NCI-H187 treated with DMSO at 0.1 percent for 48 hours (cell line): ENCODE measurements at regions not wholly inside any gene's neighbourhood (a gene's known extent, or its start where the extent isn't known, plus 50 kb on each side); places are given as distances from the start of the nearest gene placed in this dataset.

Experiments
- DNase-seq: peaks from one replicate; lab custom pipeline; 2025; lab: John Stamatoyannopoulos, UW

DNA sequence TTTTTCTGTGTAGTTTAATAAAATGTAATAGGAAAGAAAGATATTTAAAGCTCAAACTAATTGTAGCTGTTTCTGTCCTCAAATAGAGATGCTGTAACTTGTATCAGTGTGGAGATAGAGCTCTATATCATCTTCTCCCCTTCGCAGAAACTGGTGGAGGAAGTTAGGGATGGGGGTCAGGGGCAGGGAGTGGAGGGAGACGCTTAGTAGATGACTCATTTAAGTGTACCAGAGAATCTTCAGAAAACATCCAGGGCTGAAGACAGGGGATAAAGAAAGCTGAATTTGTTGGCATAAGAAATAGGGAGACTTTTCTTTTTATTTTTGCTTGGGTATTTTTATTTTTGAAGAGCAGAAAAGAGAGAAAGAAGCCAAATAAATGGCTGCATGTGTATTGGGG is 282.6 kb upstream of the DPYD start:
- no peak for DNase-seq

DNA sequence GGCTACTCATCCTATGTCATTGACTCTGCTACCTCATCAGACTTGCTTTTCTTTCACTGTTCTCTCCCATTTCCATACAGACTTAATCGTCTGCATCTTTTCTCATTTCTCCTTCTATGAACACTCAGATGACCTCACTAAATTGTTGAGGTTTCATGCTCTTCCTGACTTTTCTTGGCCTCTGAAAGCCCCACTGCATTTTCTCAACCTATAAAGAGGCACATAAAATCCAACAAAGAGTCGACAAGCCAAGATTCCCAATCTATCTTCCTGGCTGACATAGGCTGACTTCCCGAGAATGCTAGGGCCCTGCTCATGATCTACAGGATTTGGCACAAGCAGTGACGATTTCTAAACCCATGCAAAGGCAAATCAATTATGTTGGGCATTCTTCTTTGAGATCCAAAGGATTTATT is 280.8 kb upstream of the DPYD start:
- no peak for DNase-seq

DNA sequence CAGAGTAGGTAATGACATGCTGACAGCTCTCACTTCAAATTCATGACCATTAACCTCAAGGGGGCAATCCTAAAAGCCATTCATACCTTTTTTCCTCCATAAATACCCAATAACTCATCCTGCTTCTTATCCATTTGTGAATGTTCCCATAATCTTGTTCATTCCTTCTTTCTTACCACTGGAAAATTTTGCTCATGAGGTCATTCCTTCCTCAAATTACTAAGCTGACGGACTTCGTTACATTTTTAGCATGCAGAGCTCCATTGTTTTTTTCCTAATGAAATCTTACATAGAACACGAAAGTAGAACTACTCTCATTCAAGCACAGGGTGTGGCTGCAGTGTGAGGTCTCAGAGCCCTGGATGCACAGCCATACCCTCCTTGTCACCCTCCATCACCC is 276.5 kb upstream of the DPYD start:
- DNase-seq, result no peak

DNA sequence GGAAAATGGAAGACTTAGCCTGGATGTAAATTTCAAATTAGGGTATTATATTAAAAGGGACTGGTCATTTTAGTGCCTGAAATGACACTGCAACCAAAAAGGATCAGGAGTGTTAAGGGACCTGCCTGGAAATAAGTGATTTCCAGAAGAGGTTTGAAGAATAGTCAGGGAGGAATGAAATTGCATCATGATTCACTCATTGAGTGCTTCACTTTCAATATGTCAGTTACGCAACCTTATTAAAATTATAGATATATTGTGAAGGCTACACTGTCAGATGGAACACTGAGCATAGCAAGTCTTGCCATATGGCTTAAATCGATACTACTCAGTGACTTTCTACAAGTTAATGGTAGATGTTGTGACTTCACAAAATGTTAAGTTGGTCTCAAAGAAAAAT is 275.2 kb upstream of the DPYD start:
- DNase-seq, result no peak

DNA sequence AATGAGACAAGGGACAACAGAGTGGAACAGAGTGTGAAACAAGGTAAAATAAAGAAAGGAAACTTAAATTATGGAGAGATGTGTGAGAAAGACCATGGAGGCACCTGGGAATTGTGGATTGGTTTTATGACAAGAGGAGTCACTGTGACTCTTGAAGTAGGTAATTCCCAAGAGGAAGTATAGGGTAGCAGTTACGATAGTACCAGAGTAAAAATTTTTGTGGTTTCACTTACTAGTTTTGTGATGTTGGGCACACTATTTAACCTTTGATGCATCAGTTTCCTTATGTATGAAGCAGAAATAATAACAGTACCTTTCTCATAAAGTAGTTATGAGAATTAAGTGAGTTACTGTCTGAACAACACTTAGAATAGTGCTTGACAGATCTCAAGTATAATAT is 267.9 kb upstream of the DPYD start:
- no peak for DNase-seq

DNA sequence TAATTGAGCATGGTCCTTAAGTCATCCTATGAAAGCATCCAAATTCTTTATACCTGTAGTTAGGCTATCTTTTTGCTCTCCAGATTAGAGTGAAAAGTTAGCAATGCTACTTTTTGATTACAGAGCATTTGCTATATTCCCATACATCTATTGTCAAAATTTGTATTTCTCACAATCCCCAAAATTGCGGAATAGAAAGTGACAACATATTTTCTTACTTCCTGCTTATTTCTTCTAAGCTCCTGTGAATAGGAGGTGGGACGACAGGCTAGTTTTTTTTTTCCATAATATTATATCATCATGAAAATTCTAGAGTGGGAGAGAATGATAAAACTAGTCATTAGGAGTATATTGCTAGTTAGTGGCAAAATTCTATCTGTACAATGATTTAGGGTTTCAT is 264.0 kb upstream of the DPYD start:
- DNase-seq, result no peak

DNA sequence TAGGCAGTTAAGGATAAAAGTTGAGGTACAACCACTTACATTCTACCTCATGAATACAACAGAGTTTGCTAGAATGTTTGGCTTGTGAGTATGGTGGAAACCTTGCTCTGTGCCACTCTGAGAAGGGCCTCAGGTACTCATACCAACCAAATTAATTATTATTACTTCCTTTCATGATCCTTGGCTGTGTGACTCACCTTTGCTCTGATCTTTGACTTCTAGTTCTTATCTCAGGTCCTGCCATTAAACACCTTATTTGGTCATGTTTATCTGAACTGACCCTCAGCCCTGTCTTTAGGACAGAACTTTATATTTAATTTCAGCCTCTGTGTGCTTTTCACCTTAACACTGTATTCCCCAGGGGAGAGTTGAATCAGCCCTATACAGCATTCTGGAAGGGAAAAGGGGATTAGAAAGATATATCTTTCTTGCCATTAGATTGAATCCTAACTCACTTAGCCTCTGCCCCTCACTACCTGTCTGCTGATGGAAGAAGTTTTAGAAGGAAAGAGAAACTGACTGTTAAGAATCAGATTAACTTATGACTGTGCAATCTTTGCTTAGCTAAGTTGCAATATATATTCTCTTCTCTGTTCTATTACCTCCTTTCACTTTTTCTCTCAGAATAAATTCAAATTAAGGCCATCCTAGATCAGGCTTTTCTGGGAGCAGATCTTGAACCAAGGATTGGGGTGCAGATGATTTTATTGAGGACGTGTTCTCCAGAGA is 260.4 kb upstream of the DPYD start:
- no peak for DNase-seq

DNA sequence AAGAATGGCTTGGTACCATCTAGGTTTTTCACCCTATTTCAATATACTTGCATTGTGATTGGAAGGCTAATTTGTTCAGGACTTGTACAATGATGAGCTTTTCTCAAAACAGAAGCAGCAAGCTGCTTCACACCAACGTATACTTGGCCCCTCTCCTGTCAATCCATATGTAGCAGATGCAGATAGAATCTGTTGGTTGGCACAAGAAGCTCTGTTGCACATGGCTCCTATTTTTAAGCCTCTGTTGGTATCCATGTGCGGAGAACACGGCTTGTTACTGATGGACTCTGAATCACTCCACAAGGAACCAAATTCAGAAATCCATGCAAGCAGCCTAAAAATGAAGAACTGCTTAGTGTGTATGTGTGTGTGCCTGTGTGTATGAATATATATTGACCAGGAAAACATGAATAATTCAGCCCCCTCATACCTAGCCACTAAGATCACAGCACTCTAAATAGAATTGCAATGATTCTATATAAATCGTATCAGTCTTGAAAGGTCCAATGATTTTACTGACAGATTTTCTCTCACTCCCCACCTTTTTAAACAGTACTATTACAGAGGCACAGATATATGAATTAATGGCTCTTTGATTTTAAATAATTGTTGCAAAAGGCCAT is 258.4 kb upstream of the DPYD start:
- no peak for DNase-seq

DNA sequence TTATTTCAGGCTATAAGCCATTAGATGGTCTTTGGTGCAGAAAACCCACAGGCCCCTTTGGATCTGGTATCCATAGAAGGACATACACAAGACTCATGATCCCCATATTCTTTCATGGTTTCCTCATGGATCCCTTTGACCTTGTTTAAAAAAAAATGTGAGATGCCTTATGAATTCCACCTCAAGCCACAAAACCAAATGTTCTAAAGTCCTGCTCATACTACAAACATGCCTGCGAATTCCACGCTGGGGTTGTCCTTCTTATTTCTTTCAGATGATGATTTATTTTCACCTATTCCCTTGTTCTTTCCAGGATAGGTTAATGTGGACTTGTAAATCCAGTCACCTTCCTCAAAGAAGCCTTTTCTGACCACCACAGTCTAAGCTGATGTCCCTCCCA is 256.9 kb upstream of the DPYD start:
- no peak for DNase-seq

DNA sequence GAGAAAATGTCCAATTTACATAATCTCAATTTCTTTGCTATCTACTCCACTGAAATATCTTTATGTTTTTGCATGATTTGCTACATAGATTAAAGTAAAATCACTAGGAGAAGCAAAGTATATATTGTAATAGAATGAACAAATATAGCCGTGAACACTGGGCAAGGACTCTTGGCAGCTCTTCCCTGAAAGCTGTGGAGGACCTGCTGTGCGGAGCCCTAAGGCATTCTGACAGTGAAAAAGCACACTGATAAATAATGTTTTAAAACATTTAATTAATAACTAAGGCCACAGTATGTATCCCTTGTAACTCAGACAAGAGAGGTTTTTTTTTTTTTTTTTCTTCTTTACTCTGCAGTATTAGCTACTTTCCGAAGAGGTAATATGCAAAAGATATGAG is 256.1 kb upstream of the DPYD start:
- no peak for DNase-seq

DNA sequence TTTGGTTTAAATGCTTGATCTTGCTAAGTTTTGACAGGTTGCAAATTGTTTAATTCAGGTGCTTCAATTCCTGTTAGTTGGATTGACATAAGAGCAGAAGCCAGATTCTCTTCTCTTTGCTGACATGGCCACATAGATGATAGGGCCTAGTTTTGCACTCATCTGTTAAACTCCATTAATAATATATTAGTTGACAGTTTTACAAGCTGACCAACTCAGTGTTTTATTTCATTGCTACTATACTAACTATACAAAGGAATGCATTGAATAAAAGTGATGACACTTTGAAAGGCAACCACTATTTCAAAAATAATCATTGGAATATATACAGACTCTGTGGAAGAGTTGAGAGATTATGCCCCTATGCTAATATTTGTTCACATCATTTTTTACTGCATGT is 255.6 kb upstream of the DPYD start:
- no peak for DNase-seq

DNA sequence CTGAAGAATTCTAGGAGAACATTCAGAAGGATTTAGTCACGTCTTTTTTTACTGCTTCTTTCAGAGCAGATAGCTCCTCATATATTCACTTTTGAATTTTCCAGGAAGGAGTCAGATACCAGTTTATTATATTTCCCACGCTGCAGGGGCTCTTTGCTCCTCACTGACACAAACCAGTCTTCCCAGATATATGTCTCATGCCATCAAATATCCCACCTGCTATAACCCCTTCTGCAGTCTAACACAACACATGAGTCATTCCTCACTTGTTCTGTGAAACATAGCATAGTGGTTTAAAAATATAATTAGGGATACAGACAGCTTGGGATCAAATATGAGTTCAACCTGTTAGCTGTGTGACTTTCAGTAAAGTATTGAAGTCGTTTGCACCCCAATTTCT is 251.7 kb upstream of the DPYD start:
- DNase-seq, result no peak

DNA sequence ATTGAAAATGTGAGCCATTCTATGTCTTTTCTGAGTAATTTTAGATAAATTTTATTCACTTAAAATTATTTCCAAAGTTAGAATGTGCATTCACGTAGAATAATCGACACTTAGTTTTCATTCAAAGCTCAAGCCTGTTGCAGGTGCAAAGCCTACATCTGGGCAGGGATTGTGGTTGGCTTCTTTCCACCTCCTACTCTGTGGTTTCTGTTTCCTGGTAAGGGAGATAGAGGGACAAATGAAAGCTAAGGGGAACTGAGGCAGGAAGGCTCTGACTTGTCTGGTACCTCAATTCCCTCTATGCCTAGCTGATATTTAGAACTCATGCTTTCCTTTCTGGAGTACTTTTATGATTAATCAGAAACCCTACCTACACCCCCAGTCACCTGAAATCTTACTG is 251.2 kb upstream of the DPYD start:
- no peak for DNase-seq

DNA sequence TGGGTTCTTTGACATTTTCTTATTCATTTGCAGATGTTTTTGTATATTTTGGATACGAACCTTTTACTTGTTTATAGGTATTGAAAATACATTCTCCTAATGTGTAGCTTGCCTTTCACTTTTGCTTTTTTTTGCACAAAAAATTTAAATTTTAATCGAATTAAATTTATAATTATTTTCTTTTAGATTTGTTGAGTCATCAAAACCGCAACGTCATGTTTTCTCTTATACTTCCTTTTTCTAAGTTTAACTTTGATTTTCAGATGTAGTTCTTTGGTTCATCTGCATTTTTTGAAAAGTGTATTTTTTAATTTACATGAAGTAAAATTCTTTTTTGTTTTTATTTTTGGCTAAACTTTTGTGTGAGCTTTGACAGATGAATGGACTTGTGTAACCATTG is 243.7 kb upstream of the DPYD start:
- DNase-seq, result no peak

DNA sequence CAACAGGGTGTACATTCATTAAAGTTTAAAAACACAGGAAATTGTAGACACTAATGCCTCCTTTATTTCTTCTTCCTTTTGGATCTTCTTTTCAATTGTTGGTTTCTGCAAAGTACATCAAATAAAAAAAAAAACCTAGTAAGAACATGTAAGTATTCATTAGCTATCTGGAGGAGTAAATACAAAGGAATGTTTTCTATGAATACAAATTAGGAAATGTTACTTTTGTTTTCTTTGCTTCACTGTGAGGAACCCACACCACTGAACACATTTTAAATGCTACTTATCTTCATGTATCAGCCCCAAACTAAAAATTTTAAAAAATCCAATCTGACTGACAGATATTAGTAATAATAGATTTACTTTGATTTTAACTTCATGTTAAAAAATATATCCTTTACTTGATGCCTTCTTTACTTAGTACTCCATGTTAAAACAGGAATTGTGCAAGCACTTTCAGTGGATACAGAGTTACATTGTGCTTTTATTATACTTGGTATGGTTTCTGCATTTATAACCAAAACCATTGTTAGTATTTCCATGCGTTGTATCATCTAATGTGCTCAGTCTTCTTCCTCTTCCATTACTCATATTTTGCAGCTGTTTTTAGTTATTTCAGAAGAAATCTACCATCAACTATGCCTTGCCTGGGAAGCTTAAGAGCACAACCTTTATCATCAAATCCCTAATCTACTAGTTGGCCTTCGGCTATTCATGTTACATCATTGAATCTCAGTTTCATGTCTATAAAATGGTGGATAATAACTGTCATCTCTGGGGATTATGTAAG is 236.9 kb upstream of the DPYD start:
- no peak for DNase-seq

DNA sequence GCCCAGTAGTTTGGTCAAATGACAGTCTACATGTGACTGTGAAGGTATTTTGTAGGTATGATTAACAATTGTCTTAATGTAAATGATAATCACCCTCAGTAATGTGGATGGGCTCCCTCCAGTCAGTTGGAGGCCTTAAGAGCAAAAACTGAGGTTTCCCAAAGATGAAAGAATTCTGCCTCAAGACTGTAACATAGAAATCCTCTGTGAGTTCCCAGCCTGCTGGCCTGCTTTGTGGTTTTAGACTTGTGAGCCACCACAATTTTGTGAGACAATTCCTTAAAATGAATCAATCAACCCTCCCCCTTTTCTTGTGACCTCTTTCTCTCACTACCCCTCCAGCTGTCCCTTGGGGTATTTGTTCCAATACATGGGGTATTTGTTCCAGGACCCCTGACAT is 226.4 kb upstream of the DPYD start:
- DNase-seq, result no peak

DNA sequence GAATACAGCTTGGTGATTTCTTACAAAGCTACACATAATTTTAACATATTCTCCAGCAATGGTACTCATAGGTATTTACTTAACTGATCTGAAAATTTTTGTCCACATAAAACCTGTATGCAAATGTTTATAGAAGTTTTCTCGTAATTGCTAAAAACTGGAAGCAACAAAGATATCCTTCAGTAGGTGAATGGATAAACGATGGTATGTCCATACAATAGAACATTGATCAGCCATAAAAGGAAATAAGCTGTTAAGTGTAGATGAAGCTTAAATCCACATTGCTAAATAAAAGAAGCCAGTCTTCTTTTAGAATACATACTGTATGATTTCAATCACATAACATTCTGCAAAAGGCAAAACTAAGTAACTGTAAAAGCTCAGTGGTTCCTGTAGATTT is 224.8 kb upstream of the DPYD start:
- DNase-seq, result no peak

DNA sequence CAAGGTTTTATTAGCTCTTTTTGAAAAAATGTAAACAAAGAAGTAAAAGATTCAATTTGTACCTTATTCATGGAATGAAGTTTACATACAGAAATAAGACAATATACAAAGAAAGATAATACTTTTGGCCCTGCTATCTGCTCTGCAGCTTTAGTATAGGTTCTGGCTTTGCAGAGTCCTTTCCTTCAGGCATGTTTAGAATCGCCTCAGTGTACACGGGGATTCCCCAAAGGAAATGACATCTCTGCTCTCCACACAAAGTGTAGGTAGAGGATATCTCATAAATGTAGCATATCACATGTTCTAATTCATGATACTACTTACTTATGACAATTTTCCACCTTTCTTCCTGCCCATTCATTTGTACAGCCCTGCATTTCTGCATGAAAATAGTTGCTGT is 222.6 kb upstream of the DPYD start:
- no peak for DNase-seq

DNA sequence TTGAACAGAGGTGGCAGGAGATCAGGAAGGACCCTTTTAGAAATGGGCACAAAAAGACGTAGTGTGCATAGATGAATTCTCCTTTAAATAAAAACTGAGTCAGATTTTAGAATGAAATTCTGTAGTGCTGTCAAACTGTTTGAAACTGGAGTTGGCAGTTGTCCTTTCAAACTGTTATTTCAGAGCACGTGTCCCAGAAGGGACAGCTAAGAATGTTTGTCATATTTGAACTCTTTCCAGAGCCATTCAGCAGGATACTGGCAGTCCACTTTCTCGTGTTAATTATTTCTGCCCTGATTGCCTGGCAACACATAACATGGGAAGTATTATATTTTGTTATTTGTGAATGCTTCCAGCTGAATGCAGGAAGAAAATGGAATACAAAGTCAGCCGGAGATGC is 212.3 kb upstream of the DPYD start:
- no peak for DNase-seq

DNA sequence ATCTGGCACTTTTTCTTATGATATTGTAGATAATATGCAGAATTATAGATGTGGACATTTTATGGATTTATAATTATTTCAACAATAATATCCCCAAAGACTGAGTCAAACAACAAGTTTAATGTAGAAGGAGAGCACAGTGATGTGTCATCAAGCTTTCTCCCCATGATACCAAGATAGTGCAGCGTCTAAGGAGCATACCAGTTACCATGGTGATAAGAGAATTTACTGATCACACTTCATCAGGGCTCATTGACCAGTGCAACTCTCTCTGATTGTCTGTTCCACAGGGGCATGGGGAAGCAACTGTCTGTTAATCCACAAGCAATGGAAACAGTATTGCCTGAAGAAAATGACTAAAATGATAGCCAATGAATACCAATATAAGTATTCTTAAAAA is 209.6 kb upstream of the DPYD start:
- DNase-seq, result no peak

DNA sequence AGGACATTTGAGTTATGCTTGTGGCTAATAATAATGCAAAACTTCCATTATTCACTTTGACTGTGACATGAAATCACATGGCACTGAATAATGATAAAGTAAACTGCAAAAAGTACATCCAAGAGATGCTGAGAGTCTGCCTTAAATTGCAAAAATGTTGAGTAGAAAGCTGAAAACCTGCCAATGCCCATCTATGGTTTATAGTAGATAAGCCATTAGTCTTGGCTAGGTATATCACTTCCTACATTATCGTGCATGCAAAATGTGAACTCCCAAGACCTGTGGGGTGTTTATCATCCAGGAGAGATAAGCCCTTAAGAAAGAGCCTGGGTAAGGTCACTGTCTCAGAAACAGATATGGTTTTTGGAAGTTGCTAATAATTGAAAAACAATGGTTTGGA is 208.7 kb upstream of the DPYD start:
- DNase-seq, result no peak

DNA sequence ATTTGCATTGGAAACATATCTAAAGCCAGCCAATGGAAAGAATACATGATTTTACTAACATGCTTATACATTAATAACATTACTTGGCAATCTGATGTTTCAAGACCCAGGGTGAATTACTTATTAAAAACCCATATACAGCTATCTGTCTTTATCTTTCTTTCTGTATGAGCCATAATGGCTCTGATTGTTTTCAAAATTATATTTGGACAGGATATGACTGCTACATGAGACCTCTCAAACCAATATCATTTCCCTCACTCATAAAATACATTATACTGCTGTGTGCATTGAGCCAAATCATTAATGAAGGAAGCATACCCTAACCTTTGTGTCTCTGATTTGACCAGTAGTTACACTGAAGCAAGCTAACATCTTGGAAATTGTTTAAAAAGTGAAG is 205.9 kb upstream of the DPYD start:
- DNase-seq, result no peak

DNA sequence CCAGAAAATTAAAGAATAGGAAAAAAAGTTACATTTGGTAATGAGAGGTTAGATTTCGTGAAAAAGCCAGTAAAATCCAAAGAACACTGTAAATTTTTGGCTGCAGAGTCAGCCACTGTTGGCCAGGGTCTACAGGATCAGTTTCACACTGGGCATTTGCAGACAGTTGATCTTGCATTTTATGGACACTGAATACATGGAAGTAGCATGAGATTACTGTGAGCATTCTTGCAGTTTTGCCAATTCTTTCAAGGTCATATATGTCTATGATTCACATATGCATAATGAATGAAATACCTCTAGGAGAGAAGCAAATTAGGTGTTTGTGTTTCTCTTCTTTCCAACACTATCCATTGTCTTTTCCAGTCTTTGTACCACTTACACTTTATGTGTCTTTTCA is 200.8 kb upstream of the DPYD start:
- DNase-seq, result no peak

DNA sequence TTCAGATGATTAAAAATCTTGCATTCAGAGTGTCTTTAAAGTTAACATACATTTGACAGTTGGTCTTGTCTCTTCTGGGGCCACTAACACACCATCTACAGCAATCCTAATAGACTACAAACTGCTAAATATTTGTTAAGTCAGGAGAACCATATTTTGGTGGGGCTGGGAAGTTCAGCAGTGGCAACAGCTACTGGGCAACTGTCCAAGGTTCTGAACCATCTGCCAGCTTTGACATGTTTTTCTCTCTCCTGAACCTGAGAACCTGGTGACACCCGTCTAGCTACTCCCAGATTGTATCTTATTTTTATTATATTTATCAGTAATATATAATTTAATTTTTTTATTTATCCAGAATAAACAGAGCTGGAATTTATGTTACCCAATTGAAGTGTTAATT is 199.0 kb upstream of the DPYD start:
- no peak for DNase-seq
